HepG2 (cell line): ENCODE measurements at regions not wholly inside any gene's neighbourhood (a gene's known extent, or its start where the extent isn't known, plus 50 kb on each side); places are given as distances from the start of the nearest gene placed in this dataset.

Experiments used
- CTCF ChIP-seq: sonication (generic); formaldehyde crosslinking; IDR thresholded peaks from 2 replicates; pipeline ENCODE4 v1.5.0; 2020; ENCODE audit warnings: mild to moderate bottlenecking, missing genetic modification reagents, moderate library complexity
- EZH2 ChIP-seq: conservative IDR thresholded peaks from 2 replicates; pipeline ENCODE4 v1.6.1; 2012; ENCODE audit warnings: mild to moderate bottlenecking, low read depth, low read length, moderate library complexity
- HCFC1 ChIP-seq: fragments of 150-350 bp; IDR thresholded peaks from 2 replicates; pipeline ENCODE4 v1.6.1; 2014; ENCODE audit warnings: low read depth, low read length
- HNRNPL ChIP-seq: fragments of 200-400 bp; formaldehyde crosslinking; IDR thresholded peaks from 2 replicates; pipeline ENCODE4 v1.6.1; 2017; ENCODE audit warnings: mild to moderate bottlenecking, low read depth, low read length
- KLF9 ChIP-seq: IDR thresholded peaks from 2 replicates; pipeline ENCODE4 v1.6.1; 2016; ENCODE audit warnings: low read depth
- MED1 ChIP-seq: sonication (generic); formaldehyde crosslinking; IDR thresholded peaks from 2 replicates; pipeline ENCODE4 v1.4.0; 2020; ENCODE audit warnings: missing genetic modification reagents
- TAF1 ChIP-seq: sonication (generic); formaldehyde crosslinking; IDR thresholded peaks from 2 replicates; pipeline ENCODE4 v1.4.0; 2020; ENCODE audit warnings: missing genetic modification reagents
- TCF12 ChIP-seq, 2 experiments: fragments of 450-650 bp in 1 of 2; sonication (generic) in 1 of 2; formaldehyde crosslinking in 1 of 2; IDR thresholded peaks; 2 replicates each; pipeline versions ENCODE4 v1.6.1 to v1.8.0; 2017 to 2022; ENCODE audit warnings: antibody characterized with exemption in 1 of 2, mild to moderate bottlenecking in 1 of 2, missing genetic modification reagents in 1 of 2, moderate library complexity in 1 of 2
- TEAD3 ChIP-seq: optimal IDR thresholded peaks from 2 replicates; pipeline ENCODE3; 2016; ENCODE audit warnings: borderline replicate concordance
- ZNF121 ChIP-seq: sonication (generic); formaldehyde crosslinking; IDR thresholded peaks from 2 replicates; pipeline ENCODE4 v1.5.0; 2020; ENCODE audit warnings: mild to moderate bottlenecking, missing genetic modification reagents
- ZNF251 ChIP-seq: sonication (generic); formaldehyde crosslinking; IDR thresholded peaks from 2 replicates; pipeline ENCODE4 v1.9.0; 2021; ENCODE audit warnings: mild to moderate bottlenecking, missing genetic modification reagents
- ZNF260 ChIP-seq: sonication (generic); formaldehyde crosslinking; IDR thresholded peaks from 2 replicates; pipeline ENCODE4 v1.4.0; 2020; ENCODE audit warnings: missing genetic modification reagents, low read depth, mild to moderate bottlenecking, borderline replicate concordance
- ZNF883 ChIP-seq: sonication (generic); formaldehyde crosslinking; IDR thresholded peaks from 2 replicates; pipeline ENCODE4 v1.5.1; 2020; ENCODE audit warnings: mild to moderate bottlenecking, missing genetic modification reagents; ENCODE audit errors: not compliant biosample characterization
- TF ChIP-seq, protein P1 (sequence below): sonication (generic); formaldehyde crosslinking; IDR thresholded peaks from 2 replicates; pipeline ENCODE4 v1.9.0; 2021; ENCODE audit warnings: missing genetic modification reagents, borderline replicate concordance

GRCh38 chr15:70566989-70567388 is 196.4 kb downstream of the UACA start:
- TF ChIP-seq ZNF260 (CRISPR knock-in tag) (no peak), ZNF883 (CRISPR knock-in tag) (no peak), EZH2 (no peak), HNRNPL (no peak), TAF1 (CRISPR knock-in tag) (no peak), HCFC1 (no peak), ZNF251 (no peak), TCF12 (IDR thresholded peaks at IDR 0.05) (no peak), TCF12 (CRISPR knock-in tag; IDR thresholded peaks at IDR 0.05) (no peak), KLF9 (CRISPR knock-in tag) (no peak), CTCF (CRISPR knock-in tag) (no peak), ZNF121 (no peak), MED1 (CRISPR knock-in tag) (no peak), TEAD3 (CRISPR knock-in tag) (no peak)
- TF ChIP-seq, protein P1, sequence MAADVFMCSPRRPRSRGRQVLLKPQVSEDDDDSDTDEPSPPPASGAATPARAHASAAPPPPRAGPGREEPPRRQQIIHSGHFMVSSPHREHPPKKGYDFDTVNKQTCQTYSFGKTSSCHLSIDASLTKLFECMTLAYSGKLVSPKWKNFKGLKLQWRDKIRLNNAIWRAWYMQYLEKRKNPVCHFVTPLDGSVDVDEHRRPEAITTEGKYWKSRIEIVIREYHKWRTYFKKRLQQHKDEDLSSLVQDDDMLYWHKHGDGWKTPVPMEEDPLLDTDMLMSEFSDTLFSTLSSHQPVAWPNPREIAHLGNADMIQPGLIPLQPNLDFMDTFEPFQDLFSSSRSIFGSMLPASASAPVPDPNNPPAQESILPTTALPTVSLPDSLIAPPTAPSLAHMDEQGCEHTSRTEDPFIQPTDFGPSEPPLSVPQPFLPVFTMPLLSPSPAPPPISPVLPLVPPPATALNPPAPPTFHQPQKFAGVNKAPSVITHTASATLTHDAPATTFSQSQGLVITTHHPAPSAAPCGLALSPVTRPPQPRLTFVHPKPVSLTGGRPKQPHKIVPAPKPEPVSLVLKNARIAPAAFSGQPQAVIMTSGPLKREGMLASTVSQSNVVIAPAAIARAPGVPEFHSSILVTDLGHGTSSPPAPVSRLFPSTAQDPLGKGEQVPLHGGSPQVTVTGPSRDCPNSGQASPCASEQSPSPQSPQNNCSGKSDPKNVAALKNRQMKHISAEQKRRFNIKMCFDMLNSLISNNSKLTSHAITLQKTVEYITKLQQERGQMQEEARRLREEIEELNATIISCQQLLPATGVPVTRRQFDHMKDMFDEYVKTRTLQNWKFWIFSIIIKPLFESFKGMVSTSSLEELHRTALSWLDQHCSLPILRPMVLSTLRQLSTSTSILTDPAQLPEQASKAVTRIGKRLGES (CRISPR knock-in tag) = no peak
